MM.1S (cell line): ENCODE measurements at regions not wholly inside any gene's neighbourhood (a gene's known extent, or its start where the extent isn't known, plus 50 kb on each side); places are given as distances from the start of the nearest gene placed in this dataset.
A peak's percentile ranks its signal among the peaks of the same experiment; 100 is the strongest.

ENCODE experiments used
- DNase-seq: peaks from one replicate; pipeline ENCODE4 v3.0.0-alpha.2; 2015
- H2AFZ ChIP-seq: fragments of 300-600 bp; sonication (generic); 2 replicates; pipeline ENCODE4 v1.6.0; 2016; ENCODE audit warnings: antibody characterized with exemption, low read length
- H3F3A ChIP-seq: fragments of 300-600 bp; sonication (generic); 2 replicates; pipeline ENCODE4 v1.6.1; 2016; ENCODE audit warnings: mild to moderate bottlenecking, antibody characterized with exemption, low read length, moderate library complexity, mixed read lengths; ENCODE audit not compliant: insufficient read depth
- H3K27ac ChIP-seq: fragments of 300-600 bp; sonication (generic); 2 replicates; pipeline ENCODE4 v1.5.1; 2016; ENCODE audit warnings: mild to moderate bottlenecking, low read length
- H3K27me3 ChIP-seq: fragments of 300-600 bp; sonication (generic); replicated peaks from 2 replicates; pipeline ENCODE4 v1.6.0; 2016; ENCODE audit warnings: low read length; ENCODE audit not compliant: insufficient read depth
- H3K36me3 ChIP-seq: fragments of 300-600 bp; sonication (generic); replicated peaks from 2 replicates; pipeline ENCODE4 v1.6.1; 2016; ENCODE audit warnings: mild to moderate bottlenecking, low read length, mixed read lengths; ENCODE audit not compliant: insufficient read depth
- H3K4me1 ChIP-seq: fragments of 300-600 bp; sonication (generic); 2 replicates; pipeline ENCODE4 v1.6.1; 2016; ENCODE audit warnings: low read length, mixed read lengths
- H3K4me2 ChIP-seq: fragments of 300-600 bp; sonication (generic); 2 replicates; pipeline ENCODE4 v1.6.0; 2016; ENCODE audit warnings: low read depth, low read length
- H3K4me3 ChIP-seq: fragments of 300-600 bp; sonication (generic); 2 replicates; pipeline ENCODE4 v1.5.1; 2016; ENCODE audit warnings: low read length, mixed read lengths
- H3K79me2 ChIP-seq: fragments of 300-600 bp; sonication (generic); 2 replicates; pipeline ENCODE4 v1.6.1; 2016; ENCODE audit warnings: mixed run types, low read length, mixed read lengths
- H3K9ac ChIP-seq: fragments of 300-600 bp; sonication (generic); 2 replicates; pipeline ENCODE4 v1.6.1; 2016; ENCODE audit warnings: low read length, mixed read lengths
- H3K9me2 ChIP-seq: fragments of 300-600 bp; sonication (generic); replicated peaks from 2 replicates; pipeline ENCODE4 v1.6.1; 2016; ENCODE audit warnings: mild to moderate bottlenecking, low read length, mixed read lengths; ENCODE audit not compliant: insufficient read depth
- H3K9me3 ChIP-seq: fragments of 300-600 bp; sonication (generic); replicated peaks from 2 replicates; pipeline ENCODE4 v1.6.1; 2016; ENCODE audit warnings: mild to moderate bottlenecking, low read length, mixed read lengths; ENCODE audit not compliant: insufficient read depth
- H4K20me1 ChIP-seq: fragments of 300-600 bp; sonication (generic); 2 replicates; pipeline ENCODE4 v1.6.1; 2016; ENCODE audit warnings: mild to moderate bottlenecking, low read length, moderate library complexity, mixed read lengths; ENCODE audit not compliant: insufficient read depth
- EZH2 ChIP-seq: fragments of 300-600 bp; sonication (generic); optimal IDR thresholded peaks from 2 replicates; pipeline ENCODE3; 2017; ENCODE audit warnings: low read depth, mild to moderate bottlenecking, antibody characterized with exemption, low read length, mixed read lengths
- EZH2phosphoT487 ChIP-seq: fragments of 300-600 bp; sonication (generic); IDR thresholded peaks from 2 replicates; pipeline ENCODE4 v1.6.1; 2018; ENCODE audit warnings: antibody characterized with exemption, low read length
- TF ChIP-seq, protein P1 (sequence below): fragments of 300-600 bp; sonication (generic); IDR thresholded peaks from 2 replicates; pipeline ENCODE4 v1.5.1; 2016; ENCODE audit warnings: antibody characterized with exemption, low read length, mixed read lengths

DNA sequence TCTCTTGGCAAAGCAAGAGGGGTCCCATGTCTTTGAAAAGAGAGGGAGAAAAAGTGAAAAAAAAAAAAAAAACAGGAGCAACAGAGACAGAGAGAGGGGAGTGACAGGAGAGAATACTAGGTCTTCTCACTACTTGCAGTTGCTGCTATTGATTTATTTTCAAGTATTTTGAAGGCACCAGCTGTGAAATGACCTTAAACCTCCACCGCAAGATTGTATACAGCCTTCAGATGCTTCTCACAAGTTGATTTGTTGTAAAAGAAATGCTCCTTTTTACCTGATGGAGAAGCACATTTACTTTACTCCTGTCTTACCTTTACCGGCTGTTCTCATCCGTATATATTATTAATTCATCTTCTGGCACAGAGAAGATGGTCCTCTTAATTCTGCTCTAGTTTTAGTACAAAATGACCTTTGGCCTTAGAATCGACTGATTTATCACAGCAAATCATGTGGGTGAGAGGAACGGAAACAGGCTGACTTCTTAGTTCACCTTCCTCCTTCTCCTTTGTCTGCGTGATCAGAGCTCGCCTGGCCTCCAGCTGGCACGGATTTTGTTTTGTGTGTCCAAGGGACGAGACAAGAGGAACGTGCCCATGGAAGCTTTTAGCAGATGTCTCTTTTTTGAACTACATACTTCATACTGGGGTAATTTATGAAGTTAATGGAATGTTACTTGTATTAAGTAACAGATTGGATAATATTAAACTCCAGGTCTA lies 82.4 kb upstream of the PACRGL start:
- Histone ChIP-seq H3K4me2 (no peak overlapping the region), H3K4me3 (no peak overlapping the region)

GRCh38 chr4:20618731-20619130 lies 81.5 kb upstream of the PACRGL start:
- Histone ChIP-seq H3K4me1 (0 out of 2 replicates have a peak, but pooled peaks cover 5% of the 10 kb centered on the region), H2AFZ (no peak overlapping the region), H3K4me3 (no peak overlapping the region), H3K4me2 (no peak overlapping the region), H3K27ac (no peak overlapping the region), H3F3A (no peaks in the 10 kb centered on the region), H4K20me1 (no peaks in the 10 kb centered on the region), H3K36me3 (no peaks in the 10 kb centered on the region), H3K9me3 (no peaks in the 10 kb centered on the region), H3K9ac (no peak overlapping the region), H3K9me2 (no peaks in the 10 kb centered on the region), H3K79me2 (no peaks in the 10 kb centered on the region), H3K27me3 (no peaks in the 10 kb centered on the region)
- no peak for DNase-seq
- TF ChIP-seq, protein P1, sequence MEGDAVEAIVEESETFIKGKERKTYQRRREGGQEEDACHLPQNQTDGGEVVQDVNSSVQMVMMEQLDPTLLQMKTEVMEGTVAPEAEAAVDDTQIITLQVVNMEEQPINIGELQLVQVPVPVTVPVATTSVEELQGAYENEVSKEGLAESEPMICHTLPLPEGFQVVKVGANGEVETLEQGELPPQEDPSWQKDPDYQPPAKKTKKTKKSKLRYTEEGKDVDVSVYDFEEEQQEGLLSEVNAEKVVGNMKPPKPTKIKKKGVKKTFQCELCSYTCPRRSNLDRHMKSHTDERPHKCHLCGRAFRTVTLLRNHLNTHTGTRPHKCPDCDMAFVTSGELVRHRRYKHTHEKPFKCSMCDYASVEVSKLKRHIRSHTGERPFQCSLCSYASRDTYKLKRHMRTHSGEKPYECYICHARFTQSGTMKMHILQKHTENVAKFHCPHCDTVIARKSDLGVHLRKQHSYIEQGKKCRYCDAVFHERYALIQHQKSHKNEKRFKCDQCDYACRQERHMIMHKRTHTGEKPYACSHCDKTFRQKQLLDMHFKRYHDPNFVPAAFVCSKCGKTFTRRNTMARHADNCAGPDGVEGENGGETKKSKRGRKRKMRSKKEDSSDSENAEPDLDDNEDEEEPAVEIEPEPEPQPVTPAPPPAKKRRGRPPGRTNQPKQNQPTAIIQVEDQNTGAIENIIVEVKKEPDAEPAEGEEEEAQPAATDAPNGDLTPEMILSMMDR, result no peak
- no peak for TF ChIP-seq EZH2phosphoT487
- TF ChIP-seq EZH2, result no peak

More for the DNA sequence above, 82.4 kb upstream of the PACRGL start:
- no peaks in the 10 kb centered on the region for H3F3A ChIP-seq
- no peaks in the 10 kb centered on the region for H3K27me3 ChIP-seq
- no peak overlapping the region for H3K9ac ChIP-seq
- H4K20me1 ChIP-seq, result no peaks in the 10 kb centered on the region
- no peaks in the 10 kb centered on the region for H3K9me3 ChIP-seq
- no peak for DNase-seq
- no peak overlapping the region for H3K27ac ChIP-seq
- H2AFZ ChIP-seq, result no peak overlapping the region
- H3K4me1 ChIP-seq, result 0 out of 2 replicates have a peak, but pooled peaks cover 5% of the 10 kb centered on the region
- H3K79me2 ChIP-seq, result no peaks in the 10 kb centered on the region
- H3K9me2 ChIP-seq, result no peaks in the 10 kb centered on the region
- H3K36me3 ChIP-seq, result no peaks in the 10 kb centered on the region
- TF ChIP-seq, protein P1, result no peak
- TF ChIP-seq EZH2phosphoT487 (no peak), EZH2 (no peak)

DNA sequence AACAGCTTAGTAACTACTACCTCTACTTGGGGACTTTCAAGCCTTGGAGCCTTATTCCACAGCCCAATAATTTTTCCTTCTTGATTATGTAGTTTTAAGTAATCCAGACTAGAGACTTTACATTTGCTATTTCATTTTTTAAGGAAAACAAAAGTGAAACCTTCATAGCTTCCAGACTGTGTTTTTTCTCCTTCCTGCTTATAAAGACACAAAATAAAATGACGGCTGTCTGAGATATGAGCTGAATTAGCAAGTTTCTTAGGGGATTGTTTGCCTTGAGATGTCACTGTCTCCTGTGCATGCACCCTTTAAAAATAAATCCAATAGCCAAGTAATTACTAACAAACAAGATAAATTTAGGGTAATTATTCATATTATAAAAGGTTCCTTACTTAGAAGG lies 78.8 kb upstream of the PACRGL start:
- Histone ChIP-seq H3K79me2 (no peaks in the 10 kb centered on the region), H3K9me3 (no peaks in the 10 kb centered on the region), H2AFZ (no peak overlapping the region), H3K36me3 (no peaks in the 10 kb centered on the region), H3K4me2 (peak overlapping the region; percentile 38), H3K27ac (no peak overlapping the region), H3K4me1 (0 out of 2 replicates have a peak, but pooled peaks cover 5% of the 10 kb centered on the region), H3K9ac (no peak overlapping the region), H4K20me1 (no peaks in the 10 kb centered on the region), H3K27me3 (no peaks in the 10 kb centered on the region), H3F3A (no peaks in the 10 kb centered on the region), H3K4me3 (no peak overlapping the region), H3K9me2 (no peaks in the 10 kb centered on the region)
- TF ChIP-seq EZH2phosphoT487 (no peak), EZH2 (no peak)
- TF ChIP-seq, protein P1, result no peak
- DNase-seq, result peak; percentile 58
